H9 (cell line): ENCODE measurements at regions not wholly inside any gene's neighbourhood (a gene's known extent, or its start where the extent isn't known, plus 50 kb on each side); places are given as distances from the start of the nearest gene placed in this dataset.
A peak's percentile ranks its signal among the peaks of the same experiment; 100 is the strongest.

Source experiments
- DNase-seq: peaks from one replicate; pipeline ENCODE4 v3.0.0-alpha.2; 2017
- H2AFZ ChIP-seq: one replicate; pipeline ENCODE4 v1.6.1; 2013; ENCODE audit warnings: mild to moderate bottlenecking, low read length, control low read depth, moderate library complexity
- H2AK5ac ChIP-seq: 2 replicates; pipeline ENCODE4 v1.6.1; 2013; ENCODE audit warnings: low read length, control low read depth, mixed read lengths; ENCODE audit not compliant: insufficient read length
- H2BK120ac ChIP-seq: one replicate; pipeline ENCODE4 v1.6.1; 2013; ENCODE audit warnings: low read depth, mild to moderate bottlenecking, low read length, control low read depth, inconsistent platforms; ENCODE audit not compliant: poor library complexity, severe bottlenecking
- H2BK12ac ChIP-seq: 2 replicates; pipeline ENCODE4 v1.6.1; 2013; ENCODE audit warnings: low read length, control low read depth, mixed read lengths, low read depth; ENCODE audit not compliant: insufficient read length
- H2BK15ac ChIP-seq: 2 replicates; pipeline ENCODE4 v1.6.1; 2013; ENCODE audit warnings: low read depth, low read length, control low read depth
- H2BK20ac ChIP-seq: one replicate; pipeline ENCODE4 v1.6.1; 2013; ENCODE audit warnings: low read depth, mild to moderate bottlenecking, low read length, control low read depth, inconsistent platforms; ENCODE audit not compliant: poor library complexity, severe bottlenecking
- H2BK5ac ChIP-seq: 2 replicates; pipeline ENCODE4 v1.6.1; 2013; ENCODE audit warnings: low read length, control low read depth, mixed read lengths; ENCODE audit not compliant: insufficient read length
- H3K14ac ChIP-seq: 2 replicates; pipeline ENCODE4 v1.6.1; 2013; ENCODE audit warnings: low read length, control low read depth; ENCODE audit not compliant: insufficient read depth
- H3K18ac ChIP-seq: 2 replicates; pipeline ENCODE4 v1.6.1; 2013; ENCODE audit warnings: low read depth, mild to moderate bottlenecking, mixed read lengths, low read length, control low read depth; ENCODE audit not compliant: insufficient read length
- H3K23ac ChIP-seq: 2 replicates; pipeline ENCODE4 v1.6.1; 2013; ENCODE audit warnings: low read length, control low read depth, mixed read lengths, low read depth; ENCODE audit not compliant: insufficient read length
- H3K23me2 ChIP-seq: 2 replicates; pipeline ENCODE4 v1.6.1; 2013; ENCODE audit warnings: low read depth, mild to moderate bottlenecking, mixed read lengths, low read length, control low read depth; ENCODE audit not compliant: insufficient read length, poor library complexity, severe bottlenecking
- H3K27ac ChIP-seq: 2 replicates; pipeline ENCODE4 v1.5.1; 2013; ENCODE audit warnings: low read length, control low read depth, mixed read lengths, low read depth; ENCODE audit not compliant: insufficient read length
- H3K27me3 ChIP-seq: 2 replicates; pipeline ENCODE4 v1.6.1; 2013; ENCODE audit warnings: low read length, control low read depth, inconsistent platforms; ENCODE audit not compliant: insufficient read depth
- H3K4ac ChIP-seq: 2 replicates; pipeline ENCODE4 v1.6.1; 2013; ENCODE audit warnings: low read depth, mild to moderate bottlenecking, control low read depth, inconsistent platforms, low read length, moderate library complexity
- H3K4me1 ChIP-seq: 2 replicates; pipeline ENCODE4 v1.6.1; 2013; ENCODE audit warnings: low read length, control low read depth, inconsistent platforms; ENCODE audit not compliant: insufficient read depth
- H3K4me2 ChIP-seq: 2 replicates; pipeline ENCODE4 v1.6.1; 2013; ENCODE audit warnings: low read length, control low read depth, mixed read lengths; ENCODE audit not compliant: insufficient read length, insufficient read depth
- H3K56ac ChIP-seq: 2 replicates; pipeline ENCODE4 v1.6.1; 2013; ENCODE audit warnings: low read depth, mild to moderate bottlenecking, mixed read lengths, low read length, control low read depth; ENCODE audit not compliant: insufficient read length
- H3K79me1 ChIP-seq: 2 replicates; pipeline ENCODE4 v1.6.1; 2013; ENCODE audit warnings: low read depth, mild to moderate bottlenecking, moderate library complexity, low read length, control low read depth, inconsistent platforms; ENCODE audit not compliant: insufficient read depth, poor library complexity, severe bottlenecking
- H3K79me2 ChIP-seq: 2 replicates; pipeline ENCODE4 v1.6.1; 2013; ENCODE audit warnings: low read length, control low read depth, inconsistent platforms; ENCODE audit not compliant: insufficient read depth
- H3K9ac ChIP-seq: 2 replicates; pipeline ENCODE4 v1.6.1; 2013; ENCODE audit warnings: low read length, control low read depth, mixed read lengths; ENCODE audit not compliant: insufficient read length; ENCODE audit errors: extremely low read depth
- H3K9me3 ChIP-seq: one replicate; pipeline ENCODE4 v1.6.1; 2013; ENCODE audit warnings: low read depth, low read length, inconsistent platforms; ENCODE audit not compliant: control insufficient read depth
- H3T11ph ChIP-seq: one replicate; pipeline ENCODE4 v1.6.1; 2013; ENCODE audit warnings: mild to moderate bottlenecking, low read length, control low read depth, inconsistent platforms
- H4K20me1 ChIP-seq: one replicate; pipeline ENCODE4 v1.6.1; 2013; ENCODE audit not compliant: control insufficient read depth, insufficient read length, insufficient read depth
- H4K5ac ChIP-seq: 2 replicates; pipeline ENCODE4 v1.6.1; 2013; ENCODE audit warnings: low read depth, mild to moderate bottlenecking, mixed read lengths, low read length, control low read depth; ENCODE audit not compliant: insufficient read length
- H4K8ac ChIP-seq: replicated peaks from 2 replicates; pipeline ENCODE4 v1.6.1; 2013; ENCODE audit warnings: low read length, control low read depth, mixed read lengths, low read depth; ENCODE audit not compliant: insufficient read length
- H4K91ac ChIP-seq: 2 replicates; pipeline ENCODE4 v1.6.1; 2013; ENCODE audit warnings: low read depth, mild to moderate bottlenecking, moderate library complexity, mixed read lengths, low read length, control low read depth; ENCODE audit not compliant: insufficient read length
- H3K27ac Mint-ChIP-seq, 3 experiments: 2 replicates in 2 of 3; 3 replicates in 1 of 3; pipeline ENCODE4 v1.8.0; 2020 to 2021; ENCODE audit warnings: mixed read lengths in 3 of 3, mild to moderate bottlenecking in 1 of 3, moderate library complexity in 1 of 3
- H3K27me3 Mint-ChIP-seq: 2 replicates; pipeline ENCODE4 v1.8.0; 2021; ENCODE audit warnings: low read depth, mild to moderate bottlenecking, moderate library complexity, mixed read lengths
- H3K36me3 Mint-ChIP-seq, 3 experiments: 2 replicates in 2 of 3; 3 replicates in 1 of 3; pipeline ENCODE4 v1.8.0; 2020 to 2021; ENCODE audit warnings: low read depth in 3 of 3, mixed read lengths in 3 of 3; ENCODE audit not compliant: insufficient read depth in 1 of 3
- H3K4me1 Mint-ChIP-seq, 2 experiments: 2 replicates each; pipeline ENCODE4 v1.8.0; 2020; ENCODE audit warnings: mixed read lengths in 2 of 2
- H3K4me3 Mint-ChIP-seq, 2 experiments: 2 replicates in 1 of 2; 3 replicates in 1 of 2; pipeline ENCODE4 v1.8.0; 2020 to 2021; ENCODE audit warnings: mild to moderate bottlenecking in 2 of 2, mixed read lengths in 2 of 2, moderate library complexity in 1 of 2
- H3K9me3 Mint-ChIP-seq, 2 experiments: 2 replicates in 1 of 2; 3 replicates in 1 of 2; pipeline ENCODE4 v1.8.0; 2020; ENCODE audit warnings: mild to moderate bottlenecking in 2 of 2, mixed read lengths in 2 of 2, moderate library complexity in 1 of 2
- CTCF ChIP-seq: fragments of 200-600 bp; sonication (generic); conservative IDR thresholded peaks from 3 replicates; pipeline ENCODE4 v1.8.0; 2021; ENCODE audit warnings: antibody characterized with exemption, mild to moderate bottlenecking
- WGBS: extraction: QIAGEN DNeasy Blood & Tissue Kit; methylation state at CpG from one replicate; pipeline ENCODE4 v1.1.7; 2013; ENCODE audit warnings: missing lambda C conversion rate, low lambda C conversion rate, mixed read lengths; ENCODE audit not compliant: insufficient read length; ENCODE audit errors: extremely low coverage; 5-methylcytosine and 5-hydroxymethylcytosine counted together

- Mint-ChIP-seq H3K36me3 (no peaks in the 10 kb centered on the region), H3K27ac (no peak overlapping the region), H3K9me3 (no peaks in the 10 kb centered on the region), H3K4me1 (peaks cover 11% of the 10 kb centered on the region in 2 experiments), H3K4me3 (no peak overlapping the region), H3K27me3 (no peaks in the 10 kb centered on the region)
- H2BK12ac ChIP-seq = no peak overlapping the region
- no peaks in the 10 kb centered on the region for H3K27me3 ChIP-seq
- no peak overlapping the region for H3K23ac ChIP-seq
- no peak overlapping the region for H3K56ac ChIP-seq
- no peak overlapping the region for H4K5ac ChIP-seq
- no peak overlapping the region for H3K27ac ChIP-seq
- no peak overlapping the region for H2BK15ac ChIP-seq
- no peak overlapping the region for H2BK120ac ChIP-seq
- peak overlapping the region; percentile 65 for H2AFZ ChIP-seq
- no peak overlapping the region for H3K18ac ChIP-seq
- no peak overlapping the region for H2BK20ac ChIP-seq
- no peak overlapping the region for H3K4ac ChIP-seq
- H3K4me2 ChIP-seq = no peak overlapping the region
- no peaks in the 10 kb centered on the region for H3K9me3 ChIP-seq
- no peak for TF ChIP-seq CTCF
- no peaks in the 10 kb centered on the region; the same call in 1 of the 2 replicates for H3K4me1 ChIP-seq
- H4K20me1 ChIP-seq = no peaks in the 10 kb centered on the region
- H3K14ac ChIP-seq = no peak overlapping the region
- no CpG with 5 or more reads among the region's 5 CpGs for WGBS
- DNase-seq = no peak
- no peak overlapping the region for H4K8ac ChIP-seq
- no peak overlapping the region for H3T11ph ChIP-seq
- no peaks in the 10 kb centered on the region for H3K23me2 ChIP-seq
- no peaks in the 10 kb centered on the region for H3K79me1 ChIP-seq
- no peak overlapping the region for H2BK5ac ChIP-seq
- H3K79me2 ChIP-seq = no peaks in the 10 kb centered on the region
- no peak overlapping the region for H3K9ac ChIP-seq
- no peak overlapping the region for H2AK5ac ChIP-seq
- no peak overlapping the region for H4K91ac ChIP-seq
Observed at GRCh38 chr12:30251546-30251945, 444.1 kb downstream of the IPO8 start.
